ENCODE measurements at regions not wholly inside any gene's neighbourhood (a gene's known extent, or its start where the extent isn't known, plus 50 kb on each side); places are given as distances from the start of the nearest gene placed in this dataset.

DNA sequence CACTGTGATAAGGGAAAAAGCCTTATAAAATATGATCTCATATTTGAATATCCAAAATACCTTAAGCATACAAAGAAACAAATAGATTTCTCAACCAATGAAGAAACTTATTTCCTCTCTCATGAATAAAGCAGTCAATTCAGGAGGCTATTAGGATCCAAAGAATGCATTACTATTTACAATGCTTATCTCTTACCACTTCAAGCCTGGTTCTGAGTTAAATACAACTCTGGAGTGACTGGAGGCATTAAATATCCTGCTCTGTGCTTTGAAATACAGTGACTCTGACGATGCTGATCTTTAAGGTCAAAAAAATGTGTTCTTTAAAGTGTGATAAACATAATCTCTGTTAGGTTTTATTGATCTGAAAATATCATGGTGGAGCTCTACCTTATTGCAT lies 493.2 kb downstream of the ZWINT start:
- intact Hi-C loops (cut with DNase I), result no loop called here
- no peaks in the 10 kb centered on the region for H3K9me3 ChIP-seq
- H3K27ac ChIP-seq, result no peak overlapping the region
- TF ChIP-seq POLR2A (IDR thresholded peaks at IDR 0.05), result no peak
- H3K36me3 ChIP-seq, result no peaks in the 10 kb centered on the region
- H3K4me3 ChIP-seq, result no peak overlapping the region
- WGBS, 3 donors, result 8 to 13% (median 11%) methylated on average over 1 of the region's 1 CpG
- H3K27me3 ChIP-seq, result no peaks in the 10 kb centered on the region
- DNase-seq, result no peak
- H3K4me1 ChIP-seq (ENCODE audit: insufficient read depth), result no peaks in the 10 kb centered on the region

DNA sequence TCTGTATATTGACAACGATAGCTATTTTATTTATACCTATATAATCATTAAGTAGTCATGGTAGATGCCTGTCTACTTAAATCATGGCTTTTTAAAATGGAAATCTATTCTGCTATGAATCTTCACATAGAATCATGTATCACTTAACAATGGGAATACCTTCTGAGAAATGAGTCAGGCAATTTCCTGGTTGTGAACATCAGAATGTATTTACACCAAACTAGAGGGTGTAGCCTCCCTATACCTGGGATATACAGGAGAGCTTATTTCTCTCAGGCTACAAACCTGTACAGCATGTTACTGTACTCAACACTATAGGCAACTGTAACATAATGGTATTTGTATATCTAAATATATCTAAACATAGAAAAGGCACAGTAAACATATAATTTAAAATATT lies 502.3 kb downstream of the ZWINT start:
- no peak overlapping the region for H3K27ac ChIP-seq
- H3K9me3 ChIP-seq, result no peaks in the 10 kb centered on the region
- intact Hi-C loops (cut with DNase I), result no loop called here
- H3K4me3 ChIP-seq, result no peak overlapping the region
- H3K36me3 ChIP-seq, result no peaks in the 10 kb centered on the region
- H3K27me3 ChIP-seq, result no peaks in the 10 kb centered on the region
- no peak for TF ChIP-seq EP300 (IDR thresholded peaks at IDR 0.05)
- no peak for TF ChIP-seq POLR2A (IDR thresholded peaks at IDR 0.05)
- TF ChIP-seq, protein P1, sequence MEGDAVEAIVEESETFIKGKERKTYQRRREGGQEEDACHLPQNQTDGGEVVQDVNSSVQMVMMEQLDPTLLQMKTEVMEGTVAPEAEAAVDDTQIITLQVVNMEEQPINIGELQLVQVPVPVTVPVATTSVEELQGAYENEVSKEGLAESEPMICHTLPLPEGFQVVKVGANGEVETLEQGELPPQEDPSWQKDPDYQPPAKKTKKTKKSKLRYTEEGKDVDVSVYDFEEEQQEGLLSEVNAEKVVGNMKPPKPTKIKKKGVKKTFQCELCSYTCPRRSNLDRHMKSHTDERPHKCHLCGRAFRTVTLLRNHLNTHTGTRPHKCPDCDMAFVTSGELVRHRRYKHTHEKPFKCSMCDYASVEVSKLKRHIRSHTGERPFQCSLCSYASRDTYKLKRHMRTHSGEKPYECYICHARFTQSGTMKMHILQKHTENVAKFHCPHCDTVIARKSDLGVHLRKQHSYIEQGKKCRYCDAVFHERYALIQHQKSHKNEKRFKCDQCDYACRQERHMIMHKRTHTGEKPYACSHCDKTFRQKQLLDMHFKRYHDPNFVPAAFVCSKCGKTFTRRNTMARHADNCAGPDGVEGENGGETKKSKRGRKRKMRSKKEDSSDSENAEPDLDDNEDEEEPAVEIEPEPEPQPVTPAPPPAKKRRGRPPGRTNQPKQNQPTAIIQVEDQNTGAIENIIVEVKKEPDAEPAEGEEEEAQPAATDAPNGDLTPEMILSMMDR (IDR thresholded peaks at IDR 0.05), result no peak
- no peak for DNase-seq
- WGBS, 3 donors, result 67 to 77% (median 74%) methylated on average over 1 of the region's 1 CpG
- no peaks in the 10 kb centered on the region for H3K4me1 ChIP-seq (ENCODE audit: insufficient read depth)

DNA sequence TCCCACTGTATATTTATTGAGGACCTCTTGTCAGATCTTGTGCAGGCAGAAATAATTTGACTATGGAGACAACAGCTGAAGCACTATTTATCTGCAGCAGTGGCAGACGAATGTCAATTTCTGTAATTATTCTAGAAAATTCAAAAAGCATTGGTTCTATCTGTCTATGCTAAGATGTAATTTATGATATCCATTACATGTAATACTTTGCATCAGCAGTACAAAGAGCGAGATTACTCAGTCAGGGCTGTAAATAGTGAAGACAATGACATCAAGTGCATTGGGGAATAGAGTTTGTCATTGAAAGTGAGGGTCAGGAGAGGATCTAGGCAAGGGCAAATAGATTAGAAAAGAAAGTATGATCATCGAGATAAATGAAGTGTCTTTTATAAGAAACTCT lies 508.2 kb downstream of the ZWINT start:
- no peak overlapping the region for H3K4me3 ChIP-seq
- H3K27me3 ChIP-seq, result no peaks in the 10 kb centered on the region
- intact Hi-C loops (cut with DNase I), result no loop called here
- H3K4me1 ChIP-seq (ENCODE audit: insufficient read depth), result no peaks in the 10 kb centered on the region
- WGBS, 3 donors, result 65 to 73% (median 67%) methylated on average over 3 of the region's 3 CpGs
- DNase-seq, result no peak
- H3K27ac ChIP-seq, result no peak overlapping the region
- TF ChIP-seq, protein P1 (IDR thresholded peaks at IDR 0.05), result no peak
- no peak for TF ChIP-seq POLR2A (IDR thresholded peaks at IDR 0.05)
- TF ChIP-seq EP300 (IDR thresholded peaks at IDR 0.05), result no peak
- no peaks in the 10 kb centered on the region for H3K36me3 ChIP-seq
- no peaks in the 10 kb centered on the region for H3K9me3 ChIP-seq

GRCh38 chr10:55837273-55837672 lies 523.8 kb downstream of the ZWINT start:
- Histone ChIP-seq H3K27ac (no peak overlapping the region), H3K4me3 (no peak overlapping the region), H3K4me1 (ENCODE audit: insufficient read depth) (no peaks in the 10 kb centered on the region), H3K27me3 (no peaks in the 10 kb centered on the region), H3K9me3 (no peaks in the 10 kb centered on the region), H3K36me3 (no peaks in the 10 kb centered on the region)
- intact Hi-C loops (cut with DNase I), result no loop called here
- WGBS, 3 donors, result 81 to 84% (median 83%) methylated on average over 2 of the region's 2 CpGs
- TF ChIP-seq EP300 (IDR thresholded peaks at IDR 0.05) (no peak), POLR2A (IDR thresholded peaks at IDR 0.05) (no peak)
- TF ChIP-seq, protein P1 (IDR thresholded peaks at IDR 0.05), result no peak
- no peak for DNase-seq

DNA sequence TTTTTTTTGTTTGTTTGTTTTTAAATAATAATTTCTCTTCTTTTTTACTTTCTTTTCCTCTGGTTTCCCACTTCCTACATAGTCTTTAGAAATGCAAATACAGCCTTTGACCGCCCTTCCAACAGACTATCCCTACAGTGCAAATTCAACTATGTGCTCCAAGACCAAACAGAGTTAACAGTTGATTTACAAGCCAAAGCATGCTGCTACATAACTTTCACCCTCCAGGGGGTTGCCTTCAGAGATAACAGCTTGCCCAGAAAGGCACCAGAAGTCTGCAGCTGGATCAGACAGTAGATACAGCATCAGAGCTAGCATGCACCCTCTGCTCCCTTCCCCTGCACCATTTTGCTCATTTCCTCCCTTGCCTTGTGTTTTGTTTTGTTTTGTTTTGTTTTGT lies 539.0 kb downstream of the ZWINT start:
- H3K36me3 ChIP-seq, result no peaks in the 10 kb centered on the region
- 67 to 82% (median 69%) methylated on average over 1 of the region's 1 CpG for WGBS, 3 donors

More for the DNA sequence above, 539.0 kb downstream of the ZWINT start:
- Histone ChIP-seq H3K27me3 (no peaks in the 10 kb centered on the region), H3K4me3 (no peak overlapping the region), H3K27ac (no peak overlapping the region), H3K4me1 (ENCODE audit: insufficient read depth) (no peaks in the 10 kb centered on the region), H3K9me3 (no peaks in the 10 kb centered on the region)
- TF ChIP-seq, protein P1 (IDR thresholded peaks at IDR 0.05), result no peak
- TF ChIP-seq POLR2A (IDR thresholded peaks at IDR 0.05) (no peak), EP300 (IDR thresholded peaks at IDR 0.05) (no peak)
- no peak for DNase-seq
- intact Hi-C loops (cut with DNase I), result no loop called here

Data from ovary (tissue), 7 donors.